ENCODE measurements at regions not wholly inside any gene's neighbourhood (a gene's known extent, or its start where the extent isn't known, plus 50 kb on each side); places are given as distances from the start of the nearest gene placed in this dataset.

- Histone ChIP-seq H3K4me2 (ENCODE audit: low read length) (no peak overlapping the region), H4K20me1 (ENCODE audit: control insufficient read depth, insufficient read depth, low read depth, low read length) (no peaks in the 10 kb centered on the region), H3K4me1 (ENCODE audit: control insufficient read depth, low read length) (no peaks in the 10 kb centered on the region), H3K27me3 (ENCODE audit: control insufficient read depth, low read length) (no peaks in the 10 kb centered on the region), H3K36me3 (ENCODE audit: control insufficient read depth, low read length) (no peaks in the 10 kb centered on the region), H3K9me2 (replicated peaks; ENCODE audit: control insufficient read depth, low read length) (no peaks in the 10 kb centered on the region; the same call in 1 of the 2 replicates), H3K79me2 (ENCODE audit: control insufficient read depth, low read length) (no peaks in the 10 kb centered on the region), H3K9me3 (ENCODE audit: control insufficient read depth, insufficient read depth, low read length) (no peaks in the 10 kb centered on the region), H3K4me3 (ENCODE audit: low read length) (no peak overlapping the region), H3F3A (ENCODE audit: control insufficient read depth, insufficient read depth) (no peaks in the 10 kb centered on the region), H3K27ac (ENCODE audit: low read depth, low read length) (no peak overlapping the region)
- TF ChIP-seq CTCF (IDR thresholded peaks at IDR 0.05; ENCODE audit: low read depth, low read length, poor library complexity, severe bottlenecking) (no peak), EZH2phosphoT487 (IDR thresholded peaks at IDR 0.05; ENCODE audit: borderline replicate concordance, low read length) (no peak)
These were observed 415.2 kb downstream of the DNAH5 start for GRCh38 chr5:13529300-13529699.

- Histone ChIP-seq H3K27me3 (ENCODE audit: control insufficient read depth, low read length) (no peaks in the 10 kb centered on the region), H3K9me3 (ENCODE audit: control insufficient read depth, insufficient read depth, low read length) (no peaks in the 10 kb centered on the region), H3K9me2 (replicated peaks; ENCODE audit: control insufficient read depth, low read length) (no peaks in the 10 kb centered on the region), H3F3A (ENCODE audit: control insufficient read depth, insufficient read depth) (no peaks in the 10 kb centered on the region), H3K4me3 (ENCODE audit: low read length) (no peak overlapping the region), H4K20me1 (ENCODE audit: control insufficient read depth, insufficient read depth, low read depth, low read length) (no peaks in the 10 kb centered on the region), H3K4me1 (ENCODE audit: control insufficient read depth, low read length) (no peaks in the 10 kb centered on the region), H3K4me2 (ENCODE audit: low read length) (no peak overlapping the region), H3K36me3 (ENCODE audit: control insufficient read depth, low read length) (no peaks in the 10 kb centered on the region), H3K79me2 (ENCODE audit: control insufficient read depth, low read length) (no peaks in the 10 kb centered on the region), H3K27ac (ENCODE audit: low read depth, low read length) (no peak overlapping the region)
- no peak for TF ChIP-seq EZH2phosphoT487 (IDR thresholded peaks at IDR 0.05; ENCODE audit: borderline replicate concordance, low read length)
- TF ChIP-seq CTCF (IDR thresholded peaks at IDR 0.05; ENCODE audit: low read depth, low read length, poor library complexity, severe bottlenecking) = no peak
These were observed 419.6 kb downstream of the DNAH5 start for GRCh38 chr5:13524936-13525335.

GRCh38 chr5:13519131-13519530, 425.4 kb downstream of the DNAH5 start:
- no peak for TF ChIP-seq CTCF (IDR thresholded peaks at IDR 0.05; ENCODE audit: low read depth, low read length, poor library complexity, severe bottlenecking)
- TF ChIP-seq EZH2phosphoT487 (IDR thresholded peaks at IDR 0.05; ENCODE audit: borderline replicate concordance, low read length) = no peak
- Histone ChIP-seq H3K9me2 (replicated peaks; ENCODE audit: control insufficient read depth, low read length) (no peaks in the 10 kb centered on the region), H4K20me1 (ENCODE audit: control insufficient read depth, insufficient read depth, low read depth, low read length) (no peaks in the 10 kb centered on the region), H3K4me1 (ENCODE audit: control insufficient read depth, low read length) (no peaks in the 10 kb centered on the region), H3K36me3 (ENCODE audit: control insufficient read depth, low read length) (no peaks in the 10 kb centered on the region), H3K27ac (ENCODE audit: low read depth, low read length) (no peak overlapping the region), H3F3A (ENCODE audit: control insufficient read depth, insufficient read depth) (no peaks in the 10 kb centered on the region), H3K27me3 (ENCODE audit: control insufficient read depth, low read length) (no peaks in the 10 kb centered on the region), H3K9me3 (ENCODE audit: control insufficient read depth, insufficient read depth, low read length) (no peaks in the 10 kb centered on the region), H3K4me3 (ENCODE audit: low read length) (no peak overlapping the region), H3K4me2 (ENCODE audit: low read length) (no peak overlapping the region), H3K79me2 (ENCODE audit: control insufficient read depth, low read length) (no peaks in the 10 kb centered on the region)

GRCh38 chr5:13516195-13516594, 428.3 kb downstream of the DNAH5 start:
- Histone ChIP-seq H4K20me1 (ENCODE audit: control insufficient read depth, insufficient read depth, low read depth, low read length) (no peaks in the 10 kb centered on the region), H3K9me2 (replicated peaks; ENCODE audit: control insufficient read depth, low read length) (no peaks in the 10 kb centered on the region), H3F3A (ENCODE audit: control insufficient read depth, insufficient read depth) (no peaks in the 10 kb centered on the region), H3K4me3 (ENCODE audit: low read length) (no peak overlapping the region), H3K4me2 (ENCODE audit: low read length) (no peak overlapping the region), H3K79me2 (ENCODE audit: control insufficient read depth, low read length) (no peaks in the 10 kb centered on the region), H3K36me3 (ENCODE audit: control insufficient read depth, low read length) (no peaks in the 10 kb centered on the region), H3K9me3 (ENCODE audit: control insufficient read depth, insufficient read depth, low read length) (no peaks in the 10 kb centered on the region), H3K27me3 (ENCODE audit: control insufficient read depth, low read length) (no peaks in the 10 kb centered on the region), H3K4me1 (ENCODE audit: control insufficient read depth, low read length) (no peaks in the 10 kb centered on the region), H3K27ac (ENCODE audit: low read depth, low read length) (no peak overlapping the region)
- TF ChIP-seq EZH2phosphoT487 (IDR thresholded peaks at IDR 0.05; ENCODE audit: borderline replicate concordance, low read length) (no peak), CTCF (IDR thresholded peaks at IDR 0.05; ENCODE audit: low read depth, low read length, poor library complexity, severe bottlenecking) (no peak)

Data from DOHH2 (cell line).